ENCODE measurements at regions not wholly inside any gene's neighbourhood (a gene's known extent, or its start where the extent isn't known, plus 50 kb on each side); places are given as distances from the start of the nearest gene placed in this dataset.

GRCh38 chr2:223383315-223383714 lies 218.8 kb downstream of the SCG2 start (continued):
- no peak for TF ChIP-seq IRF1 (CRISPR knock-in tag; IDR thresholded peaks at IDR 0.05)
- TF ChIP-seq, protein P1, sequence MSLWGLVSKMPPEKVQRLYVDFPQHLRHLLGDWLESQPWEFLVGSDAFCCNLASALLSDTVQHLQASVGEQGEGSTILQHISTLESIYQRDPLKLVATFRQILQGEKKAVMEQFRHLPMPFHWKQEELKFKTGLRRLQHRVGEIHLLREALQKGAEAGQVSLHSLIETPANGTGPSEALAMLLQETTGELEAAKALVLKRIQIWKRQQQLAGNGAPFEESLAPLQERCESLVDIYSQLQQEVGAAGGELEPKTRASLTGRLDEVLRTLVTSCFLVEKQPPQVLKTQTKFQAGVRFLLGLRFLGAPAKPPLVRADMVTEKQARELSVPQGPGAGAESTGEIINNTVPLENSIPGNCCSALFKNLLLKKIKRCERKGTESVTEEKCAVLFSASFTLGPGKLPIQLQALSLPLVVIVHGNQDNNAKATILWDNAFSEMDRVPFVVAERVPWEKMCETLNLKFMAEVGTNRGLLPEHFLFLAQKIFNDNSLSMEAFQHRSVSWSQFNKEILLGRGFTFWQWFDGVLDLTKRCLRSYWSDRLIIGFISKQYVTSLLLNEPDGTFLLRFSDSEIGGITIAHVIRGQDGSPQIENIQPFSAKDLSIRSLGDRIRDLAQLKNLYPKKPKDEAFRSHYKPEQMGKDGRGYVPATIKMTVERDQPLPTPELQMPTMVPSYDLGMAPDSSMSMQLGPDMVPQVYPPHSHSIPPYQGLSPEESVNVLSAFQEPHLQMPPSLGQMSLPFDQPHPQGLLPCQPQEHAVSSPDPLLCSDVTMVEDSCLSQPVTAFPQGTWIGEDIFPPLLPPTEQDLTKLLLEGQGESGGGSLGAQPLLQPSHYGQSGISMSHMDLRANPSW (CRISPR knock-in tag; conservative IDR thresholded peaks at IDR 0.05; ENCODE audit: low read depth) = no peak
- TF ChIP-seq OVOL2 (CRISPR knock-in tag; IDR thresholded peaks at IDR 0.05; ENCODE audit: borderline replicate concordance) = no peak
- TF ChIP-seq TP53 (CRISPR knock-in tag; IDR thresholded peaks at IDR 0.05) = no peak
- no peak for TF ChIP-seq TEAD4 (CRISPR knock-in tag; IDR thresholded peaks at IDR 0.05)
- TF ChIP-seq, protein P2, sequence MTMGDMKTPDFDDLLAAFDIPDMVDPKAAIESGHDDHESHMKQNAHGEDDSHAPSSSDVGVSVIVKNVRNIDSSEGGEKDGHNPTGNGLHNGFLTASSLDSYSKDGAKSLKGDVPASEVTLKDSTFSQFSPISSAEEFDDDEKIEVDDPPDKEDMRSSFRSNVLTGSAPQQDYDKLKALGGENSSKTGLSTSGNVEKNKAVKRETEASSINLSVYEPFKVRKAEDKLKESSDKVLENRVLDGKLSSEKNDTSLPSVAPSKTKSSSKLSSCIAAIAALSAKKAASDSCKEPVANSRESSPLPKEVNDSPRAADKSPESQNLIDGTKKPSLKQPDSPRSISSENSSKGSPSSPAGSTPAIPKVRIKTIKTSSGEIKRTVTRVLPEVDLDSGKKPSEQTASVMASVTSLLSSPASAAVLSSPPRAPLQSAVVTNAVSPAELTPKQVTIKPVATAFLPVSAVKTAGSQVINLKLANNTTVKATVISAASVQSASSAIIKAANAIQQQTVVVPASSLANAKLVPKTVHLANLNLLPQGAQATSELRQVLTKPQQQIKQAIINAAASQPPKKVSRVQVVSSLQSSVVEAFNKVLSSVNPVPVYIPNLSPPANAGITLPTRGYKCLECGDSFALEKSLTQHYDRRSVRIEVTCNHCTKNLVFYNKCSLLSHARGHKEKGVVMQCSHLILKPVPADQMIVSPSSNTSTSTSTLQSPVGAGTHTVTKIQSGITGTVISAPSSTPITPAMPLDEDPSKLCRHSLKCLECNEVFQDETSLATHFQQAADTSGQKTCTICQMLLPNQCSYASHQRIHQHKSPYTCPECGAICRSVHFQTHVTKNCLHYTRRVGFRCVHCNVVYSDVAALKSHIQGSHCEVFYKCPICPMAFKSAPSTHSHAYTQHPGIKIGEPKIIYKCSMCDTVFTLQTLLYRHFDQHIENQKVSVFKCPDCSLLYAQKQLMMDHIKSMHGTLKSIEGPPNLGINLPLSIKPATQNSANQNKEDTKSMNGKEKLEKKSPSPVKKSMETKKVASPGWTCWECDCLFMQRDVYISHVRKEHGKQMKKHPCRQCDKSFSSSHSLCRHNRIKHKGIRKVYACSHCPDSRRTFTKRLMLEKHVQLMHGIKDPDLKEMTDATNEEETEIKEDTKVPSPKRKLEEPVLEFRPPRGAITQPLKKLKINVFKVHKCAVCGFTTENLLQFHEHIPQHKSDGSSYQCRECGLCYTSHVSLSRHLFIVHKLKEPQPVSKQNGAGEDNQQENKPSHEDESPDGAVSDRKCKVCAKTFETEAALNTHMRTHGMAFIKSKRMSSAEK (CRISPR knock-in tag; IDR thresholded peaks at IDR 0.05; ENCODE audit: borderline replicate concordance) = no peak
- TF ChIP-seq, protein P3, sequence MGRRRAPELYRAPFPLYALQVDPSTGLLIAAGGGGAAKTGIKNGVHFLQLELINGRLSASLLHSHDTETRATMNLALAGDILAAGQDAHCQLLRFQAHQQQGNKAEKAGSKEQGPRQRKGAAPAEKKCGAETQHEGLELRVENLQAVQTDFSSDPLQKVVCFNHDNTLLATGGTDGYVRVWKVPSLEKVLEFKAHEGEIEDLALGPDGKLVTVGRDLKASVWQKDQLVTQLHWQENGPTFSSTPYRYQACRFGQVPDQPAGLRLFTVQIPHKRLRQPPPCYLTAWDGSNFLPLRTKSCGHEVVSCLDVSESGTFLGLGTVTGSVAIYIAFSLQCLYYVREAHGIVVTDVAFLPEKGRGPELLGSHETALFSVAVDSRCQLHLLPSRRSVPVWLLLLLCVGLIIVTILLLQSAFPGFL (CRISPR knock-in tag; IDR thresholded peaks at IDR 0.05; ENCODE audit: borderline replicate concordance) = no peak

DNA sequence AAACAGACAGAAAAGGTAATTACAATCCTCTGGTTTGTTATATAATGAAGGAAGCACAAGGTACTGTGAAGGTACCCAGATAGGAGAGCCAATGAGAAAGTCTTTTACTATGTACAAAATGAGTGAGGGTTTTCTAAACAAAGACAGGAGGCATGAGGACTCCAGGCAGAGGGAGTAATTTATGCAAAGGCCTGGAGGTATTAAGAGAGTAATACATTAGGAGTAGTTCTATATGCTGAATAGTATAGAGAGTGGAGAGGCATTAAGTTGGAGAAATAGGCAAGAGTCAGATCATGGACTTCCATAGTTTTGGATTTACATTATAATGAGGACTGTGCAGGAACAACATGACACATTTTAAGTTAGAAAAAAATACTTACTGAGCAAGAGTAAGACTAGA lies 216.0 kb downstream of the SCG2 start:
- Mint-ChIP-seq H3K27me3 (ENCODE audit: low read depth) (no peaks in the 10 kb centered on the region), H3K27ac (no peak overlapping the region), H3K4me1 (no peaks in the 10 kb centered on the region; the same call in 1 of the 2 replicates), H3K9me3 (no peaks in the 10 kb centered on the region), H3K36me3 (no peaks in the 10 kb centered on the region), H3K4me3 (no peak overlapping the region)
- TF ChIP-seq HMGA2 (CRISPR knock-in tag; IDR thresholded peaks at IDR 0.05) = no peak
- TF ChIP-seq JUN (CRISPR knock-in tag; IDR thresholded peaks at IDR 0.05) = no peak
- TF ChIP-seq, protein P4, sequence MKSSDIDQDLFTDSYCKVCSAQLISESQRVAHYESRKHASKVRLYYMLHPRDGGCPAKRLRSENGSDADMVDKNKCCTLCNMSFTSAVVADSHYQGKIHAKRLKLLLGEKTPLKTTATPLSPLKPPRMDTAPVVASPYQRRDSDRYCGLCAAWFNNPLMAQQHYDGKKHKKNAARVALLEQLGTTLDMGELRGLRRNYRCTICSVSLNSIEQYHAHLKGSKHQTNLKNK (CRISPR knock-in tag; IDR thresholded peaks at IDR 0.05) = no peak
- TF ChIP-seq ATF6 (CRISPR knock-in tag; IDR thresholded peaks at IDR 0.05) = no peak
- TF ChIP-seq TP53 (CRISPR knock-in tag; IDR thresholded peaks at IDR 0.05) = no peak
- no peak for TF ChIP-seq MYBL2 (CRISPR knock-in tag; IDR thresholded peaks at IDR 0.05)
- TF ChIP-seq FOXP1 (CRISPR knock-in tag; IDR thresholded peaks at IDR 0.05; ENCODE audit: borderline replicate concordance) = no peak
- TF ChIP-seq FOXJ3 (CRISPR knock-in tag; IDR thresholded peaks at IDR 0.05; ENCODE audit: borderline replicate concordance) = no peak
- no peak for TF ChIP-seq SMAD3 (CRISPR knock-in tag; IDR thresholded peaks at IDR 0.05; ENCODE audit: borderline replicate concordance)
- TF ChIP-seq RELA (CRISPR knock-in tag; IDR thresholded peaks at IDR 0.05; ENCODE audit: borderline replicate concordance) = no peak
- no peak for TF ChIP-seq GRHL2 (CRISPR knock-in tag; IDR thresholded peaks at IDR 0.05; ENCODE audit: insufficient replicate concordance, severe bottlenecking)
- no peak for DNase-seq (ENCODE audit: low spot score)
- POLR2A ChIA-PET = interaction anchor here (0.6 kb wide), 1 partner anchor 574 kb away, joined by 4 read pairs; no protein-coding TSS in a partner anchor
- no peak for ATAC-seq
- CTCF ChIA-PET = no interaction called here
